NCI-H1092 (cell line): ENCODE measurements at regions not wholly inside any gene's neighbourhood (a gene's known extent, or its start where the extent isn't known, plus 50 kb on each side); places are given as distances from the start of the nearest gene placed in this dataset.

ENCODE experiments used
- DNase-seq: peaks from one replicate; lab custom pipeline; 2025; lab: John Stamatoyannopoulos, UW

GRCh38 chr14:98375566-98375965, 896.4 kb downstream of the BCL11B start:
- DNase-seq: no peak

GRCh38 chr14:98379830-98380229, 892.2 kb downstream of the BCL11B start:
- DNase-seq: no peak

- DNase-seq: no peak
Observed at GRCh38 chr14:98382662-98383061, 889.3 kb downstream of the BCL11B start.

GRCh38 chr14:98385851-98386250, 886.1 kb downstream of the BCL11B start:
- no peak for DNase-seq

- no peak for DNase-seq
Observed at GRCh38 chr14:98391061-98391460, 880.9 kb downstream of the BCL11B start.

GRCh38 chr14:98393527-98393926, 878.5 kb downstream of the BCL11B start:
- DNase-seq: no peak

- no peak for DNase-seq
Observed at GRCh38 chr14:98404811-98405210, 867.2 kb downstream of the BCL11B start.

GRCh38 chr14:98408024-98408555, 863.9 kb downstream of the BCL11B start:
- no peak for DNase-seq

- DNase-seq: no peak
Observed at GRCh38 chr14:98408713-98409112, 863.3 kb downstream of the BCL11B start.

- DNase-seq: no peak
Observed at GRCh38 chr14:98411154-98411553, 860.8 kb downstream of the BCL11B start.

GRCh38 chr14:98412431-98412830, 859.6 kb downstream of the BCL11B start:
- DNase-seq: no peak

GRCh38 chr14:98415766-98416165, 856.2 kb downstream of the BCL11B start:
- DNase-seq: no peak

GRCh38 chr14:98417001-98417400, 855.0 kb downstream of the BCL11B start:
- DNase-seq: no peak

- no peak for DNase-seq
Observed at GRCh38 chr14:98428483-98428994, 843.5 kb downstream of the BCL11B start.

- DNase-seq: no peak
Observed at GRCh38 chr14:98433436-98433835, 838.6 kb downstream of the BCL11B start.

- no peak for DNase-seq
Observed at GRCh38 chr14:98437113-98437512, 834.9 kb downstream of the BCL11B start.

- no peak for DNase-seq
Observed at GRCh38 chr14:98444077-98444476, 827.9 kb downstream of the BCL11B start.

GRCh38 chr14:98445718-98446117, 826.3 kb downstream of the BCL11B start:
- no peak for DNase-seq

GRCh38 chr14:98446508-98446907, 825.5 kb downstream of the BCL11B start:
- no peak for DNase-seq

- no peak for DNase-seq
Observed at GRCh38 chr14:98456231-98456630, 815.8 kb downstream of the BCL11B start.

- no peak for DNase-seq
Observed at GRCh38 chr14:98458702-98459101, 813.3 kb downstream of the BCL11B start.

- no peak for DNase-seq
Observed at GRCh38 chr14:98462908-98463307, 809.1 kb downstream of the BCL11B start.

- DNase-seq: no peak
Observed at GRCh38 chr14:98466807-98467206, 805.2 kb downstream of the BCL11B start.

GRCh38 chr14:98470663-98471062, 801.3 kb downstream of the BCL11B start:
- no peak for DNase-seq

GRCh38 chr14:98474900-98475299, 797.1 kb downstream of the BCL11B start:
- DNase-seq: no peak
